ENCODE measurements at regions not wholly inside any gene's neighbourhood (a gene's known extent, or its start where the extent isn't known, plus 50 kb on each side); places are given as distances from the start of the nearest gene placed in this dataset.

GRCh38 chr14:83611491-83611890, 1918.5 kb upstream of the FLRT2 start:
- no peaks in the 10 kb centered on the region for H3K9me3 Mint-ChIP-seq

GRCh38 chr14:83611906-83612390, 1918.0 kb upstream of the FLRT2 start:
- Mint-ChIP-seq H3K9me3 (no peaks in the 10 kb centered on the region), H3K27me3 (ENCODE audit: low read depth) (no peaks in the 10 kb centered on the region), H3K27ac (ENCODE audit: unreplicated experiment) (no peak overlapping the region), H3K36me3 (ENCODE audit: low read depth) (no peaks in the 10 kb centered on the region), H3K4me3 (no peak overlapping the region), H3K4me1 (peaks cover 4% of the 10 kb centered on the region)
- no peak for TF ChIP-seq CTCF (conservative IDR thresholded peaks at IDR 0.05)
- DNase-seq (ENCODE audit: low read depth, low spot score): no peak

More at GRCh38 chr14:83611491-83611890, 1918.5 kb upstream of the FLRT2 start:
- TF ChIP-seq CTCF (conservative IDR thresholded peaks at IDR 0.05): no peak
- no peaks in the 10 kb centered on the region for H3K36me3 Mint-ChIP-seq (ENCODE audit: low read depth)
- H3K27me3 Mint-ChIP-seq (ENCODE audit: low read depth): no peaks in the 10 kb centered on the region
- peaks cover 4% of the 10 kb centered on the region for H3K4me1 Mint-ChIP-seq
- no peak overlapping the region for H3K4me3 Mint-ChIP-seq
- DNase-seq (ENCODE audit: low read depth, low spot score): no peak
- no peak overlapping the region for H3K27ac Mint-ChIP-seq (ENCODE audit: unreplicated experiment)

- Mint-ChIP-seq H3K27me3 (ENCODE audit: low read depth) (no peaks in the 10 kb centered on the region), H3K36me3 (ENCODE audit: low read depth) (no peaks in the 10 kb centered on the region), H3K4me1 (peaks cover 4% of the 10 kb centered on the region), H3K9me3 (peaks cover 7% of the 10 kb centered on the region), H3K27ac (ENCODE audit: unreplicated experiment) (no peak overlapping the region), H3K4me3 (no peak overlapping the region)
- DNase-seq (ENCODE audit: low read depth, low spot score): no peak
- no peak for TF ChIP-seq CTCF (conservative IDR thresholded peaks at IDR 0.05)
These were observed 1915.0 kb upstream of the FLRT2 start for GRCh38 chr14:83614956-83615355.

GRCh38 chr14:83624541-83624940, 1905.4 kb upstream of the FLRT2 start:
- Mint-ChIP-seq H3K4me3 (no peak overlapping the region), H3K4me1 (no peaks in the 10 kb centered on the region), H3K27ac (ENCODE audit: unreplicated experiment) (no peak overlapping the region), H3K27me3 (ENCODE audit: low read depth) (no peaks in the 10 kb centered on the region), H3K9me3 (peaks cover 6% of the 10 kb centered on the region), H3K36me3 (ENCODE audit: low read depth) (no peaks in the 10 kb centered on the region)
- no peak for DNase-seq (ENCODE audit: low read depth, low spot score)
- no peak for TF ChIP-seq CTCF (conservative IDR thresholded peaks at IDR 0.05)

GRCh38 chr14:83632375-83632774, 1897.6 kb upstream of the FLRT2 start:
- DNase-seq (ENCODE audit: low read depth, low spot score): no peak
- no peaks in the 10 kb centered on the region for H3K4me1 Mint-ChIP-seq
- no peak overlapping the region for H3K4me3 Mint-ChIP-seq
- no peak overlapping the region for H3K27ac Mint-ChIP-seq (ENCODE audit: unreplicated experiment)
- no peaks in the 10 kb centered on the region for H3K36me3 Mint-ChIP-seq (ENCODE audit: low read depth)
- H3K27me3 Mint-ChIP-seq (ENCODE audit: low read depth): no peaks in the 10 kb centered on the region
- peaks cover 6% of the 10 kb centered on the region for H3K9me3 Mint-ChIP-seq
- no peak for TF ChIP-seq CTCF (conservative IDR thresholded peaks at IDR 0.05)
